Astrocyte (in vitro differentiated cells and primary cell): ENCODE measurements at regions not wholly inside any gene's neighbourhood (a gene's known extent, or its start where the extent isn't known, plus 50 kb on each side); places are given as distances from the start of the nearest gene placed in this dataset.

Experiments used
- CTCF ChIP-seq: IDR thresholded peaks from 2 replicates; pipeline ENCODE4 v1.5.1; 2011; ENCODE audit warnings: low read depth, mild to moderate bottlenecking, inconsistent platforms, low read length, moderate library complexity; ENCODE audit not compliant: insufficient read depth
- EZH2 ChIP-seq: IDR thresholded peaks from 2 replicates; pipeline ENCODE4 v1.6.1; 2012; ENCODE audit warnings: mild to moderate bottlenecking, low read length, inconsistent platforms; ENCODE audit not compliant: insufficient read depth

DNA sequence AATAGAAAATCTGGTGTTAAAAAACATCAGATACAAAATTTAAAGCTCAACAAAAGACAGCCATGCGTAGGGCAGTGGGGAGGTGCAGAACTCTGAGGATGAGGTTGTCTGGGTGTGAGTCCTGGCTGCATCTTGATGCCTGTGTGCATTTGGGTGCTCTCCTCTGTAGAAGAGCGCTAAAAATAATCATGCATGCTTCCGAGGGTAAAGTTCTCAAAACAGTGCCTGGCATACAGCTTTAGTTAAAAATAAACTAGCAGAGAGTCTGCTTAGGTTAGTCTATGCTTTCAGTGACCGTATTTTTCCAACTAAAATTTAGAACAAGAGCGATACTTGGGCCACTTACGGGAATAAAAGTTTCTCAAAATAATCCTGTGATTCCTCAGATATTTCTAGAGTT, 55.5 kb upstream of the SPATA31C2 start:
- TF ChIP-seq CTCF: no peak
- no peak for TF ChIP-seq EZH2
